ENCODE measurements at regions not wholly inside any gene's neighbourhood (a gene's known extent, or its start where the extent isn't known, plus 50 kb on each side); places are given as distances from the start of the nearest gene placed in this dataset.
"Not testable (repeated sequence)": the region's sequence is repeated elsewhere in the genome, so short reads cannot be mapped to it uniquely, and the experiment has no call there.

DNA sequence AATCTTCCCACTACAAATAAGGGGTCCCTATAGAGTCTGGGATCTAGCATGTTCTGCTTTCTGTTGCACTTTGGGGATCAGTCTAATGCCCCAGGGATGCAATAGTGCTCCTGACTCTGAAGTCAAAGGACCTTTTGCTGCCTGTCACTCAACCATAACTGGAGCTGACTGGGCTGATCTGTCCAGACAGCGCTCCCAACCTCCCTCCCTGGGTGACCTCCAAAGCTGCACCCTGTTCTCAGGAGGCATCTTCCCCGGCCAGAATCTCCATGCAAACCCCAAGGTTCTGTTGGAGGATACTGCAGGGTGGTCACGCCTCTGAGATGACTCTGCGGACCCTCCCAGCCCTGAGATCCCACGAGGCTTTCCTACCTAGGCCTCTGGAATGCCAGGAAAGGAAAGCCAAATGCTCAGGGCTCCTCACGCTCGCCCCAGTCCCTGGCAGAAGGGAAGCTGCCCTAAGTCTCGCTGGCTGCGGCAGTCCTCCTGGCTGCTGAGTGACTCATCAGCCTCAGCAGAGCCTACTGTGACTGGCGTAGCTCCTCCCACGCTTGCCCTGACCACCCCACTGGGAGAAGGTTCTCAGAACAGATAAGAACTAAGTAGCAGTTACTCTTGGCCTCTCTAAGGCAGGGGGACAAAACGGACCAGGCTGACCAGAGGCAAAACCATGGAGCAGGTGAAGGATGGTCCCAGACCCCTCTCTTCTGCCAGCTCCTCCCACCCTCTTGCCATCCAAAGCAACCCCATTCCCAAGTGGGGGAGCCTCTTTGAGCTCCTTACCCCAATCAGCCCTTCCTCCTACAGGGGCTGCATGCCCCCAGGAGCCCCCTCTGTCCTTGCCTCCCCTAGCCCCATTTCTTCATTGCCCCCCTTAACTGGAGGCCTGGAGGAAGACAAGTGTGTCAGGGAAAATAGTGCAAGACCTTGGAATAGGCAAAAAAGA lies 124.1 kb upstream of the TNRC6C start:
- DNase-seq (peak; percentile 67 to 68), ATAC-seq (peak in 7 of 8 donors; percentile 15 to 70 (median 35))
- Histone ChIP-seq H3K27ac (peak overlapping the region in 7 of 10 donors; percentile 19 to 70 (median 56)), H3K9me3 (no peaks in the 10 kb centered on the region), H3K4me1 (peaks cover 28 to 63% (median 48%) of the 10 kb centered on the region in 9 donors), H3K4me3 (peak overlapping the region in 1 of 10 donors; percentile 10), H3K27me3 (peaks cover 0 to 3% (median 0%) of the 10 kb centered on the region in 7 donors), H3K36me3 (no peaks in the 10 kb centered on the region)
- intact Hi-C loops (cut with DNase I): loop anchor here in 5 of 10 donors (1.0 to 10.0 kb wide), 4 partner anchors 43 to 57 kb away; no protein-coding TSS in a partner anchor
- 56 to 79% methylated on average over 12 of the region's 12 CpGs for WGBS, 2 donors
- TF ChIP-seq, protein P1, sequence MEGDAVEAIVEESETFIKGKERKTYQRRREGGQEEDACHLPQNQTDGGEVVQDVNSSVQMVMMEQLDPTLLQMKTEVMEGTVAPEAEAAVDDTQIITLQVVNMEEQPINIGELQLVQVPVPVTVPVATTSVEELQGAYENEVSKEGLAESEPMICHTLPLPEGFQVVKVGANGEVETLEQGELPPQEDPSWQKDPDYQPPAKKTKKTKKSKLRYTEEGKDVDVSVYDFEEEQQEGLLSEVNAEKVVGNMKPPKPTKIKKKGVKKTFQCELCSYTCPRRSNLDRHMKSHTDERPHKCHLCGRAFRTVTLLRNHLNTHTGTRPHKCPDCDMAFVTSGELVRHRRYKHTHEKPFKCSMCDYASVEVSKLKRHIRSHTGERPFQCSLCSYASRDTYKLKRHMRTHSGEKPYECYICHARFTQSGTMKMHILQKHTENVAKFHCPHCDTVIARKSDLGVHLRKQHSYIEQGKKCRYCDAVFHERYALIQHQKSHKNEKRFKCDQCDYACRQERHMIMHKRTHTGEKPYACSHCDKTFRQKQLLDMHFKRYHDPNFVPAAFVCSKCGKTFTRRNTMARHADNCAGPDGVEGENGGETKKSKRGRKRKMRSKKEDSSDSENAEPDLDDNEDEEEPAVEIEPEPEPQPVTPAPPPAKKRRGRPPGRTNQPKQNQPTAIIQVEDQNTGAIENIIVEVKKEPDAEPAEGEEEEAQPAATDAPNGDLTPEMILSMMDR (IDR thresholded peaks at IDR 0.05): no peak

DNA sequence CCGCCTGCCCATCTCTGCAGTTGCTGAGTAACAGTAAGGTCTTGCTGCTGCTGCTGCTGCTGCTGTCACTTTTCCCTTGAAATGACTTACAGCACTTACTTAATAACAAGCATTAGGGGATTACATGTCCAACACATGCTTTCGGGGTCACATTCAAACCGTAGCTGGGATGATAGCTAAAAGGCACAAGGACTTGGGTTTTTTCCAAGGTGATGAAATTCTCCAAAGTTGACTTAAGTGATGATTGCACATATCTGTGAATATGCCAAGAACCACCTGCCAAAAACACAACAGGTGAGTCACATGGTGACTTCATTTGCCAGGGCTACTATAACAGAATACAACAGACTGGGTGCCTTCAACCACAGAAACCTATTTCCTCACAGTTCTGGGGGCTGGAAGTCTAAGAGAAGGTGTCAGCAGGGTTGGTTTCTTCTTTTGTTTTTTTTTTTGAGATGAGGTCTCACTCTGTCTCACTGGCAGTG lies 121.9 kb upstream of the TNRC6C start:
- TF ChIP-seq, protein P1 (IDR thresholded peaks at IDR 0.05): no peak
- H3K36me3 ChIP-seq: no peaks in the 10 kb centered on the region
- peaks cover 0 to 3% (median 0%) of the 10 kb centered on the region in 7 donors for H3K27me3 ChIP-seq
- 70 to 73% methylated on average over 3 of the region's 3 CpGs for WGBS, 2 donors
- H3K27ac ChIP-seq: peak overlapping the region in 3 of 10 donors; percentile 2 to 37 (median 15)
- H3K4me1 ChIP-seq: peaks cover 14 to 63% (median 40%) of the 10 kb centered on the region in 9 donors
- ATAC-seq (no peak), DNase-seq (no peak)
- intact Hi-C loops (cut with DNase I): loop anchor here in 4 of 10 donors (5.0 to 10.0 kb wide), 2 partner anchors 48 to 59 kb away; no protein-coding TSS in a partner anchor
- H3K4me3 ChIP-seq: no peak overlapping the region
- H3K9me3 ChIP-seq: no peaks in the 10 kb centered on the region

DNA sequence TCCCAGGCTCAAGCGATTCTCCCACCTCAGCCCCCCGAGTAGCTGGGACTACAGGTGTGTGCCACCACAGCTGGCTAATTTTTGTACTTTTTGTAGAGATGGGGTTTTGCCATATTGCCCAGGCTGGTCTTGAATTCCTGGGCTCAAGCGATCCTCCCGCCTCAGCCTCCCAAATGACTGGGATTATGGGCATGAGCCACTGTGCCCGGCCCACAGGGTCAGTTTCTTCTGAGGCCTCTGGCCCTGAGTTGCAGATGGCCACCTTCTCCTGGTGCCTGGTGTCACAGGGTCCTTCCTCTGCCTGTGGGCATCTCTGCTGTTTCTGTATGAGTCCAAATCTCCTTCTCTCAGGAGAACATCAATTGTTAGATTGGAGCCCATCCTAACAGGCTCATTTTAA lies 121.4 kb upstream of the TNRC6C start:
- intact Hi-C loops (cut with DNase I): loop anchor here in 4 of 10 donors (5.0 to 10.0 kb wide), 2 partner anchors 48 to 60 kb away; no protein-coding TSS in a partner anchor
- Histone ChIP-seq H3K4me1 (peaks cover 9 to 63% (median 40%) of the 10 kb centered on the region in 9 donors), H3K27ac (peak overlapping the region in 3 of 10 donors; percentile 2 to 37 (median 15))
- 98 to 99% methylated on average over 5 of the region's 5 CpGs for WGBS, 2 donors
- H3K4me3 ChIP-seq, DNase-seq, H3K36me3 ChIP-seq, ATAC-seq, H3K27me3 ChIP-seq, H3K9me3 ChIP-seq: not testable (repeated sequence)

DNA sequence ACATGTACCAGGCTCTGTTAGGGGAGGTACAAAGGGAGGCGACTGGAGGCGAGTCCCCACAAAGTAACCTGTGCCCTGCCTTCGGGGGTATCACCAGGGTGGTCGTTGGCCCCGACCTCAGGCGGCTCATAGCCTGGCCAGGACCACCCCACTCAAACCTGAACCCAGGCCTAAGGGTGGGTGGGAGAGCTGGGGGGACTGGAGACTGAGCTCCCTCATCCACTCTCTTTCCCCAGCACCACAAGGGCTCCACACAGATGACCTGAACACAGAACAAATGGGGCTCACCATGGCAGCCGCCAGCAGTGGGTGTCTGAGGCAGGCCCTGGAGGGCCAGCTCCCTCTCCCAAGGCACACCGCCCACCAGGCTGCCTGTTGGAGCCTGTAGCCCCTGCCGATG lies 120.6 kb upstream of the TNRC6C start:
- DNase-seq: no peak
- peaks cover 0 to 3% (median 0%) of the 10 kb centered on the region in 7 donors for H3K27me3 ChIP-seq
- H3K4me3 ChIP-seq: no peak overlapping the region
- H3K27ac ChIP-seq: no peak overlapping the region
- ATAC-seq: no peak
- intact Hi-C loops (cut with DNase I): loop anchor here in 4 of 10 donors (5.0 to 10.0 kb wide), 2 partner anchors 47 to 61 kb away; no protein-coding TSS in a partner anchor
- H3K36me3 ChIP-seq: no peaks in the 10 kb centered on the region
- 96 to 99% methylated on average over 8 to 9 of the region's 9 CpGs for WGBS, 2 donors
- TF ChIP-seq, protein P1 (IDR thresholded peaks at IDR 0.05): no peak
- H3K4me1 ChIP-seq: peaks cover 7 to 63% (median 42%) of the 10 kb centered on the region in 9 donors
- H3K9me3 ChIP-seq: no peaks in the 10 kb centered on the region
